HG03196 (cell line): ENCODE measurements at regions not wholly inside any gene's neighbourhood (a gene's known extent, or its start where the extent isn't known, plus 50 kb on each side); places are given as distances from the start of the nearest gene placed in this dataset.
A peak's percentile ranks its signal among the peaks of the same experiment; 100 is the strongest.

ENCODE experiments used
- ATAC-seq: cut with Tn5 transposase; IDR thresholded peaks from one replicate; pipeline ENCODE4 v1.9.1; 2021; ENCODE audit not compliant: unreplicated experiment

DNA sequence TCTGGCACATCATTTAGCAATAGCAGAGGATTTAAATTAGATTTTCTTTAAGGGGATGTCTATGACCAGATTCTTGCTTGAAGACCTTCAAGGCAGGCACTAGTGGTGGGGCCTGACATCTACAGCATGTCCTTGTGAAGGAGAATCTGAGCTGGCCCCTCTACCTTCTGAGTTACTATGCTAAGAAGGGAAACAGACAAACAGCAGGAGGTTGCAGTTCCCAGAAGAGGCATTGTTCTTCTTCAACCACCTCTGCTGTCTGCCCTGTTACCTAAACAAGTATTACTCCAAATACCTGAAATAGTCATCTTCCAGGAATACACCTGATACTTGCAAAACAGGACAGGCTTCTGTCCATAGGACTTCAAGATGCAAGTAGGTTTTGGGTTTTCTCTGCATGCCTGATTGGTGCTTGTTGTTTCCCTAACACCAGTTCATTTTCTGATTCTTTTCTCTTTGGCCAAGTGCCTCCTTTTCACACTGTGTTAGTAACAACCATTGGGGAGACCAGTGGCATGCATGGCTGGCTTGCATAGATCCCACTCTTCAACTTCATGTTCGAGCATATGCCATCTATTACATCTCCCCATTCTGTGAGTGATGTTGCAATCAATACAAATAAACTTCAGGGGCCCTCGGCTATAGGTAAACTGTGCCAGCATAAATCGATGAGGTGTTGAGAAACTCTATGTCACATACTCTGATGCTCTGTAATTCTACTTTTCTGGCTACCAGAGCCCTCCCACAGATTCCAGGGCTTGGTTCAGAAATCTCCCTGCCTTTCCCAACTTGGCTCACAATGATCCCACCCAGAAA lies 93.0 kb upstream of the DUSP10 start:
- no peak for ATAC-seq

DNA sequence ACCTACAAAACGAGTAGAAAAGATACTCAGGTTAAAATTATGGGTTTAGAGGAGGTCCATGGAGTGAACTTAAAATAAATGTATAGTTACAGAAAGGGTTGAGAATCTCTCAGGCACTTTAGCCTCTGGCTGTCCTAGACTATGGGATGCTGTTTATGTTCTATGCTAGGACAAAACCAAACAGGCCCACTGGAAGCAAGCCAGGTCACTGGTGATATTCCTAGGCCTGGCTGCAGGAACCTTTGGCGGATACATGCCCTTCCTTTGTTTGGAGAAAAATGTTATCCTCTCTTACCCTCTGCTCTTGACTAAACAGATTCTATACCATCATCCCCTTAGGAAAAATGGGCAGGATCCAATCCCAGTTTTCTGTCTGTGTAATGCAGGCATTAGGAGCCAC lies 90.7 kb upstream of the DUSP10 start:
- no peak for ATAC-seq

DNA sequence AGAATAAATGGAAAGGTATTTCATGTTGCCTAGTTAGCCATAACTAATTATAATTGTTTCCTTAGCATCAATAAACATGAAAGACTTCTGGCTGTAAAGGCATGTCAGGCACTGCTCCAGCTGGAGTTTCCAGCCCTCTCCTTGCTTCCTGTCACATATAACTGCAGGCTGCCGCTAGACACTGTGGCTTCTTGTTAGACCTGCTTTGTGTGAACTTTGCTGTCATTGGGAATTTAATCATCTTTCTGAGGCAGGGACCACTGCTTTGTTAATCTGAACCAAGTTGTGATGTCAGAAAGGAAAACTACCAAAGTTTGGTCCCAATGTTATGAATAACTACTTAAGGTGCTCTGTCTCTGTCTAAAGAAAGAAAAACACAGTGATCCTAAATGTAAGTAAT lies 90.3 kb upstream of the DUSP10 start:
- ATAC-seq, result no peak

DNA sequence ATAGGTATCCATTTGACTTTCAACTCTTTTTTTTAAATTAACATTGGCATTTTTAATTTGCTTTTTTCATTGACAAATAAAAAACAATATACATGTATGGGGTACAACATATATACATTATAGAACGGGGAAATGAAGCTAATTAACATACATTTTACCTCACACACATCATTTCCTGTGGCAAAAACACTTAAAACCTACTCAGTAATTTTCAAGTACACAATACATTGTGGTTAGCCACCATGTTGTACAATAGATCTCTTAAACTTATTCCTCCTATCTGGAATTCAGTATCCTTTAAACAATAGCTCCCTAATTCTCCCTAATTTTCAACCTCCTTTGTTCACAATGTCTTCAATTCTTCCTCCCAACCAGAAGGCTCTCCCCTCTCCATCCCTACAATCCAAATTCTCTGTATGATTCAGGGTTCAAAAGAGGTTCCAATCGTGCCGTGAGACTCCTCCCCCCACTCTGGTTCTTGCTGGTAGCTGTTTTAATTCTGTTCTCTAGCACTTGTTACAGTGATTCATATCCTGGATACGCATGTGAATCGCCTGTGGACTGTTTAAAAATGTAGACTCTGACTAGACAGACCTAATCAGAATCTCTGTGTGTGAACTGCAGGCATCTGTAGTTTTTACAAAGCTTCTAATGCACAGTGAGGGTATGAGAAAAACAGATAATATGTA lies 87.6 kb upstream of the DUSP10 start:
- ATAC-seq, result no peak

DNA sequence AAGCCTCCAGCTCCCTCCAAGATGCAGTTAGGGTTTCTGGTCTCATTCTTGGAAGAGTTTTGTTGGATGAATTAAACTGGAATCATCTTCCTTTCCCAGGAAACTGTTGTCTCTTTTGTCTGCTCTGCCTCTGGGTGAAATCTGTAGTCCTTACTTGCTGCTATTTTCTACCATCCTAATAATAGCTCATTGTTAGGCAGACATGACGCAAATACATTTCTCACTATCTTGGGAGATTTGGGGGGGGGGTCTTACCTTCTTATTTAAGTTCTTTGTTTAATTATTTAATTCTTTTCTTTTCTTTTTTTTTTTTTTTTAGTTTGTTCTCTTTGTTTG lies 85.4 kb upstream of the DUSP10 start:
- no peak for ATAC-seq

DNA sequence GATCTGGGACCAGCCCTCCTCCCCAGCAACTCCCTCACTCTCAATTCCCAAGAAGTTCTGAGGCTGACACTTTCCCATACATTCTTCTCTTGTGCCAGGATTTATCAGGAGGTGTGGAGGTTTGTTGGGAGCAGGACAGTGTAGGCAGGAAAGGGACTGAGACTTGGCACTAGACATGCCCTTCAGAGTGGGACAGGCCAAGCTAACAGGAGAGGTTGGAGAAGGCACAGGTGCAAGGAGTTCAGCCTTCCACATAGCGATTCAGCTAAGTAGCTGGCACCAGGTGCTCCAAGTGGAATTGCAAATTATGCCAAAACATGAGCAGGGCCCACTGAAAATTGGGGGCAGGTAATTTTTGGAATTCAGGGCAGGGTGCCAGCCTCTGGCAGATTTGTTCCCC lies 83.0 kb upstream of the DUSP10 start:
- ATAC-seq, result no peak

DNA sequence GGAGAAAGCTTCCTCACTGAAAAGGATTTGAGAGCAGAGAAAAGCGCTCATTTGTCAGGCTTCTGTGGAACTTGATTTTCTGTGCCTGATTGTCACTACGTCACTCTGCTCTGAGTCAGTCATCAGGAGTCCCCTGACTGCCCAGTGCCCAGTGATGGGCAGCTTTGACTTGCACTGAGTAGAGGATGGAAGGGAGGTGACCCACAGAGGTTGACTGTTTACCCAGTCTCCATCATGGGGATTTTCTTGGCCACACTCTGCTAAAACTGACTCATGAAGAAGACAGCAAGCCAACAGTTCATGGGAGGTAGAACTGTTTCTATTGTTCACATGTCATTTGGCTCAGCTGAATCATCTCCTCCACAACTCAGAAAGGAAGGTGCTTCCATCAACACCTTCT lies 82.1 kb upstream of the DUSP10 start:
- peak; percentile 49 for ATAC-seq

DNA sequence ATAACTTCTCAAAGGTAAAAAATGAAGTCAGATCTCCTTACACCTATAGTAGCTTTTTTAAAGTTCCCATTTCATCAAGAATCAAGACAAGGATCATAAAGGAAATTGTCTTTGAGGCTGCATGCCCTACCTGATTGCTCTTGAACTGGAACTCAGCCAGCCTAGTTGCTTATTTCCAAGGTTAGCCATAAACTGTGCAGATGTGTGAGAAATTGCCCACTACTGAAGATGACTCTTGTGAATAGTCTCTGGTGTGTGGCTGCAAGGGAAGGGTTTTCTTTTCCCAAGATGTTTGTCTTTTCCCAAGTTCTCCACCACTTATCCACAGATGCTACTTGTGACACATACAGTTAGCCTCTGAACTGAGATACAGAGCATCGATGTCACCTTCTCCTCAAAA lies 81.7 kb upstream of the DUSP10 start:
- peak; percentile 17 for ATAC-seq

DNA sequence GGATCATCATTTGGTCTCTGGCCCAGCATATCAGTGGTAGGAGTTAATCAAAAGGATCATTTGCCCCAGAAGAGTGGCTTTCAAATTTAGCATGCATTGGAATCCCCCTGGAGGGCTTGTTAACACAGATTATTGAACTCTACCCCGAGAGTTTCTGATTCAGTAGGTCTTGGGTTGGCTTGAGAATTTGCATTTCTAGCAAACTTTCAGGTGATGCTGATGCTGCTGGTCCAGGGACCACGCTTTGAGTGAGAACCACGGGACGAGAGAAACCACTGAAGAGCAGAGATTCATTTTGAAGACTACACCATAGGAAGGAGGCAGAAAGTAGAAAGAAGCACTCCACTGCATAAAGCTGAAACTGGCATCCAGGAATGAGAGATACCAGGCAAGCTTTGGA lies 81.3 kb upstream of the DUSP10 start:
- peak; percentile 67 for ATAC-seq

DNA sequence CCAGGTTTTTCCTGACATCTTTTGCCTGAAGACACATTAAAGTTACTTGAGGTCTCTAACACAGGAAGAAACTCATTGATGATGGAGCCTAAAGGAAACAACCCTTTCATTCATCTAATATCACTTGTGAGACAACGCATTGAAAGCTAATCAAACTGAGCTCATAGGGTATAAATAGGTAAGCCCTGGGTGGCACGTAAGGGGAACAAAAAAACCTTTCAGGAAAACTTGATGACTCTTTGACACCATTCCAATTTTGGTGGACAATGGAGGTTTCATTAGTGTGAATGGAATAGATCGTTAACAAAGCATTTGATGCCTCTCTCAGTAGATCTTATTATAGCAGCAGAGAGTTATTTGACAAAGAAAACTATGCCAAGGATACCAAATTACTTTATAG lies 80.7 kb upstream of the DUSP10 start:
- ATAC-seq, result no peak

DNA sequence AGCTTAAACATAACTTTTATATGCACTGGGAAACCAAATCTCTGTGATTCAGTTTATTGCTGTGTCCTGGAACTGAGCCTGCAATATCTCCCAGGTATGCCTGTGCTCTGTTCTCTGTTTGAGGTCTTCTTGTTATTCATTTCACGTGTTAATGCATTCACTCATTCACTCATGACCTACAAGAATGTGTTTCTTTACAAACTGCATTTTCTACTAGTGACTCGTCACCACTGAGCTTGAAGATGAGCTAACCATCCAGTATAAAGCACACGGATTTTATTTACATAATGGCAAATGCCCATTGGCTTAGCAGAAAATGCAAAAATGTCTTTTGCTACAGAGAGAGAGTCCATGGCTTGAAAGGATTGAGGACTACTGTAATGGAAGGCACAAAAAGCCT lies 75.0 kb upstream of the DUSP10 start:
- ATAC-seq, result no peak

DNA sequence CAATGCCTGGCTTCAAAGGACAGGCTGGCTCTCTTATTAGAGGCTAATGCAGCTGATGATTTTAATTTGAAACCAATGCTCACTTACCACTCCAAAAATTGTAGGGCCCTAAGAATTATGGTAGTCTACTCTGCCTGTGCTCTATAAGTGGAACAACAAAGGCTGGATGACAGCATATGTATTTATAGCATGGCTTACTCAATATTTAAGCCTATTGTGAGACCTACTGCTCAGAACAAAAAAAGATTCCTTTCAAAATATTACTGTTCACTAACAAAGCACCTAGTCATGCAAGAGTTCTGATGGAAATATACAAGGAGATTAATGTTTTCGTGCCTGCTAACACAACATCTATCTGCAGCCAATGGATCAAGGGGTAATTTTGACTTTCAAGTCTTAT lies 73.8 kb upstream of the DUSP10 start:
- no peak for ATAC-seq

DNA sequence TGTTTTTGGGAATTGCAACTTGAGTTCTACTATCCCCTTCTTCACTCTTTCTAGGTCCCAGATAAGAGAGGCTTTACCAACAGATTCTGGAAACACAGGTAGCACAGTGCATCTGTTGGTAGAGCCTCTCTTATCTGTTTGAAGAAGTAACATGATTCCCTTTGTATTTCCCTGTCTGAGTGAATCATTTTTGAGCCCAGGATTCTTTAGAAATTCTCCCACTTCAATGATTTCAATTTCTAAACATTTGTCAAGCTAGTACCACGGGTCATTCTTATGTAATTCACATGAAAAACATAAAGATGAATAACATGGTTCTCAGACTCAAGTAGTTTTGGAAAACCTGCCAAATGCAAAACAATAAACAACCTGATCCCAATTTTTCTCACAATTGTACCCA lies 72.0 kb upstream of the DUSP10 start:
- no peak for ATAC-seq

DNA sequence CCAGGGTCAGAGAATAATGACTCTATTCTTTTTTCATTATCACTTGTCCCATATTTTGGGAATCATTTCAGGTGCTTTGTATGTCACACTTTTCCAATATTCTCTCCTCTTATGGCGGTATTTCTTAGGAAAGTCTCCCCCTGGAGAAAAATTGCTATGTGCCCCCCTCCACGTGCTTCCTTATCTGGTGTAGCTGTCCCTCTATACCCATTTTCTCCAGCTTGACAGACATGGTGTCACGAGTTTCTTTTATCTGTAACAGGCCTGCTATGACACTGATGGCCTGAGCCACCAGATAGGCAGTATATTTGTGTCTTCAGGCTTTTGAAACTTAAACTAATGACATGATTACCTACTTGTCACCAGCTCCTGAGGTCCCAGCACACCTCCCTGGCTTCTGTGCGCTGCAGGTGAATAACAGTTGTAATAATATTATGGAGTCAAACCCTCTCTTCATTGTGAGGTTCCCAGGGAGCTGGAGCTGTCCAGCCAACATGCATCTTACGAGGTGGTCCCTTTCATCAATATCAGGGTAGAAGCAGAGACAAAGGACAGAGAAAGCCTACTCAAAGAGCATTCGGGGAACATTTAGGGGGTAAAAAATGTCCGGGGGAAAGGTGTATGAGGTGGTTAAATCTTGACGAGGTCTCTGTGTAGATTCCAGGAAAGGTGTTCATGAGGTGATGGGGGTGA lies 71.2 kb upstream of the DUSP10 start:
- ATAC-seq, result no peak

DNA sequence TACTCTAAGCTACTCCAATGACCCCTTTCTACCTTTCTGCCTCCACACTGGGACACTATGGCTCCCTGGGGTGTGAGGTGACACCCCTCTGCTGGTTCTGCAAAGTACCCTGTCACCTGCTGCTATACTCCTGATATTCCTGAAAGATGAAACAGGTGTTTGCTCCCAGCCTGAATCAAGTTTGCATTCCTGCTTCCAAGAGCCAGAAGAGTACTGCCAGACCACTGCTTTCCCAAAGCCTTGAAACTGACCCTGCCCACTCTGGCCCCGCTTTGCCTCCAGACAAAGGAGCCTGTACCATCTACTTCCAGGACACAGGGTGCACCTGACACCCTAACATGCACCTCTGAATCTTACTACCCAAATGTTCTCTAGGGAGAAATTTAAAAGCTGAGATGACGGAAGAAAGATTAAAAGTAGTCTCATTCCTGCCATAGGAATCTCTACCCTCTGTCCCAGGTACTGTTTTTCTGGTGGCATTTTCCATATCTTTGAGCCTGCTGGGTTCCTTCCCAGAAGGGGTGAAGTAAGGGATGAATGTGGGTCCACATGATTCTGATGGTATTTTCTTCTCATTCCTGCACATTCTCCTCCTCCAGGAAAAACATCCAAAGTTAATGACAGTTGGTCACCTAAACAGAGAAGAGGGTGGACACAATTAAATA lies 70.3 kb upstream of the DUSP10 start:
- no peak for ATAC-seq

DNA sequence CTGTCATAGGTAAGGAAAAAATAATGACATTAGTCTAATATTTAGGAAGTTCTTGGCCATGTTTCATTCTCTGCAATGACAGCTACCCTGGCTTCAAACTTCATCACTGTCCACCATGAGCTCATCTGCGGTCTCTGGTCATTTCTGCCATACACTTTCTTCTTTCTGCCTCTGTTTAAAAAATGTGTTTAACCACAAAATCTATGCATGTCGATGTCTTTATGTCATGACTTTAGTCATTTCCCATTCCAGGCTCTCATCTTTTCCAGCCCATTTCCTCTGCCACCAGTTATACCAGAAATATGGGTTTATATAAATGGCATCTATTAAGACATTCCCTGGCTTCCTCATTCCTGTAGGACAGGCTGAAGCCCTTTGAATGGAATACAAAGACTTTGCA lies 68.5 kb upstream of the DUSP10 start:
- ATAC-seq, result no peak

DNA sequence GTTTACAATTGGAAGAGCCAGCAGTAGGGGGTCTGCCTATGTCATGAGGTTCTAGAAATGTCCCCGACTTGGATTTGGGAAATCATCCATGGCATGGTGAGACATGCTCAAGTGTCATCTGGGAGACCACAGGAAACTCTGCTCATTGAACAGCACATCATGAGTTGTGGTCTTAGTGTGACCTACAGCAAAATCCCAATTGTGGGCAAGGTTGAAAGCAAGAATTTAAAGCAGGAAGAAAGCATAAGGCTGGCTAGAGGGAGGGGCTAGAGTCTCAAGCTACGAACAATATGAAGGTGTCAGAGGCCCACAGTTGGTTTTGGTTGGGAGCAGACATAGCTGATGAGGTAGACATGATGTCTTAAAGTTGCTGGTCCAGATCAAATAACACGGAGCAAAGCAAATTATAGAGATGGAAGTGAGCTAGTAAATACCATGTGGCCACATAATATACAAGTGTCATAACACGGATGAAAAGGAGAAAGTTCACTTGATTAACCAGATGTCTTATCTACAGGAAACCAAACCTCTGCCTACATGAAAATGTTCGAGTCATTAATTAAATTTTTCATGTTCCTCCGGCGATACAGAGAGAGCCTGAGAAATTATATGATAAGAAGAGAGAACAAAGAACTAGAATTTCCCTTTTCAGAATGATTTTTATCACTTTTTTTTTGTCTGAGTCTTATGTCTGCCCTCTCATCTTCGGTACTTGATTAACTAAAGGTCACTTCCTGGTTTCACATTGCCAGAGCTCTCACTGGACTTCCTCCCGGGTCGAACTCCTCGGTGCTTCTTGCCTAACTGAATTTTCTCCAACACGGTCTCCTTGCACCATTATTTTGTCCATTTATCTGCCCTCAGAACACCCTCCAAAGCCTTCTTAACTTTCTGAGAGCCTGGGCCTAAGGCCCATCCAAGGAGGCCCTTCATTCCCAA lies 67.5 kb upstream of the DUSP10 start:
- ATAC-seq, result peak; percentile 62

DNA sequence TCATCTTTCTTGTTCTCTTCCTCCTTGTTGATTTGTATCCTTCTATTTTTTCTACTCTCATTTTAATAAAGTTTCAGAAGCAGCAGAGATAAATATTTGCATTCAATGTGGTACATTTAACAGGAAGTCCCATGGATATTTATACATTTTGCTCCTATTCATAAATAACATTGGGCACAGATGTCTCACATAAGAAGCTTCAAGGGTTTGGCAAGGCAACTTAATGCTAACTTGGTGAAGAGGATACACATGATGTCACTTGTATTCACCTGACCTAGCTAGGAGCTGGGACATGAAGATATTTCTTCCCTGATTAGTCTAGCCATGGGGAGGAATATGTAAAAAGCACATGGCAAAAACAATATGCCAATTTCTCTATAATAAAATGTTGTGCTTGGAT lies 65.1 kb upstream of the DUSP10 start:
- no peak for ATAC-seq

DNA sequence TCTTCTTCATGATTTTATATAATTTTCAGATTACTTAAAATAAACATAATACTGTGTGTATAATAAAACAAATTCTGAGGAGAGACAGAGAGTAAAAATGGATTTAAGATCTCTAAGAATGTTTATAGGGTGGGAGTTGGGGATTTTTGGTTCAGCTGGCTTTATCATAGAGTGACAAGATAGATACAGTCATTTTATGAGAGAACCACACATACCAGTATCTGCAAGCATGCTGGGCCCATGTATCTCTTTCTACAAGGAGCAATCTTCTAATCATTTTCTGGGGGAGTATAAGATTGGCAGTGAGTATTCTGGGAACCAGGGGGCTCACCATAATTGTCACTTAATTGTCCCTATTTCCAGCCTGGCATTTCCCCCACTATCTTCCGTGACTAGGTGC lies 64.3 kb upstream of the DUSP10 start:
- no peak for ATAC-seq

DNA sequence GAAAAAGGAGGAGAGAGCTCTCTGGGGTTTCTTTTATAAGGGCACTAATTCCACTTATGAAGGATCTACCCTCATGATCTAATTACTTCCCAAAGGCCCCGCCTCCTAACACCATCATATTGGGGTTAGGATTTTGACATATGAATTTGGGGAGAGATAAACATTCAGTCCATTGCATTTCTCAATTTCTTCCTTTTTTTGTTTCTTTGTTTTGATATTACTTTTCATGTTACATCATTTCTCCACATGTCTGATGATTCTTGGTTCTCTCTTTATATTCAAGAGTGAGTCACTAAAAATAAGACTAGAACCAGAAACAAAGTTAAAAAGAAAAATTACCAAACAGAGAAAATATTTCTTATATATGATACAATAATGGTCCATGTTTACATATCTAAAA lies 63.2 kb upstream of the DUSP10 start:
- no peak for ATAC-seq

DNA sequence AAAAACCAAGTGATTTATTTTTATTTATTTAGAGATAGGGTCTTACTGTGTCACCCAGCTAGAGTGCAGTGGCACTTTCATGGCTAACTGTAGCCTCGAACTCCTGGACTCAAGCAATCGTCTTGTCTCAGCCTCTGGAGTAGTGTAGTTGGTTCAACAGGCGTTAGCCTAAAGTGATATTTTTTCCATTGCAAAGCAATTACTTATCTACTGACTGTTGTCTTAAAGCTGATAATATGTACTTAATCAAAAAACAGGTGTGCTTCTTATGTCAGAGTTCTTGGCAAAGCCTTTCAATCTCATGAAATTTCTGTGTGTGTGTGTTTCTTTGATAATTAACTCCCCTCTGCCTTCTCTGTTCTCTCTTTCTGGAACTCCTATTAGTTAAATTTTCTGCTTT lies 62.4 kb upstream of the DUSP10 start:
- ATAC-seq, result no peak
